Keratinocyte (primary cell): ENCODE measurements at regions not wholly inside any gene's neighbourhood (a gene's known extent, or its start where the extent isn't known, plus 50 kb on each side); places are given as distances from the start of the nearest gene placed in this dataset.

Source experiments
- DNase-seq: peaks from one replicate; pipeline ENCODE4 v3.0.0-alpha.2; 2011; ENCODE audit warnings: low read depth, missing footprints, low spot score
- FAIRE-seq: peaks from 2 replicates; lab custom pipeline; 2011; peaks lifted over from hg19 to GRCh38; lab: Jason Lieb, UNC
- H2AFZ ChIP-seq: 2 replicates; pipeline ENCODE4 v1.6.0; 2012; ENCODE audit warnings: low read length, control low read depth, inconsistent platforms; ENCODE audit not compliant: control insufficient read depth
- H3K27ac ChIP-seq: 2 replicates; pipeline ENCODE4 v1.5.1; 2011; ENCODE audit warnings: low read length; ENCODE audit not compliant: control insufficient read depth, insufficient read depth
- H3K27me3 ChIP-seq: 3 replicates; pipeline ENCODE4 v1.6.0; 2011; ENCODE audit warnings: low read length; ENCODE audit not compliant: control insufficient read depth, insufficient read depth; ENCODE audit errors: extremely low read depth
- H3K36me3 ChIP-seq, 2 experiments: 2 replicates in 1 of 2; 3 replicates in 1 of 2; pipeline ENCODE4 v1.5.1; 2011; ENCODE audit warnings: low read length in 2 of 2, mild to moderate bottlenecking in 1 of 2; ENCODE audit not compliant: control insufficient read depth in 2 of 2, insufficient read depth in 2 of 2; ENCODE audit errors: extremely low read depth in 1 of 2
- H3K4me1 ChIP-seq: 3 replicates; pipeline ENCODE4 v1.5.1; 2011; ENCODE audit warnings: low read length; ENCODE audit not compliant: control insufficient read depth, insufficient read depth; ENCODE audit errors: extremely low read depth
- H3K4me2 ChIP-seq: 3 replicates; pipeline ENCODE4 v1.6.0; 2011; ENCODE audit warnings: low read depth, low read length; ENCODE audit not compliant: control insufficient read depth, insufficient read depth; ENCODE audit errors: extremely low read depth
- H3K4me3 ChIP-seq, 3 experiments: fragments of 200-600 bp in 1 of 3; sonication (generic) in 1 of 3; 2 replicates in 2 of 3; 3 replicates in 1 of 3; pipeline ENCODE4 v1.5.1; 2011 to 2016; ENCODE audit warnings: low read length in 3 of 3, mild to moderate bottlenecking in 3 of 3, control low read depth in 2 of 3, inconsistent platforms in 1 of 3, low read depth in 1 of 3, mixed read lengths in 1 of 3, mixed run types in 1 of 3, moderate library complexity in 1 of 3; ENCODE audit not compliant: control insufficient read depth in 2 of 3, insufficient read depth in 2 of 3; ENCODE audit errors: extremely low read depth in 1 of 3
- H3K79me2 ChIP-seq: 2 replicates; pipeline ENCODE4 v1.6.0; 2012; ENCODE audit warnings: low read length; ENCODE audit not compliant: control insufficient read depth, insufficient read depth
- H3K9ac ChIP-seq: 3 replicates; pipeline ENCODE4 v1.6.0; 2011; ENCODE audit warnings: low read length; ENCODE audit not compliant: control insufficient read depth, insufficient read depth; ENCODE audit errors: extremely low read depth
- H3K9me1 ChIP-seq: 3 replicates; pipeline ENCODE4 v1.6.0; 2011; ENCODE audit warnings: low read length; ENCODE audit not compliant: control insufficient read depth, insufficient read depth; ENCODE audit errors: extremely low read depth
- H3K9me3 ChIP-seq: 2 replicates; pipeline ENCODE4 v1.5.1; 2012; ENCODE audit warnings: low read depth, low read length; ENCODE audit not compliant: control insufficient read depth
- H4K20me1 ChIP-seq: 3 replicates; pipeline ENCODE4 v1.6.0; 2011; ENCODE audit warnings: low read length; ENCODE audit not compliant: control insufficient read depth, insufficient read depth; ENCODE audit errors: extremely low read depth
- EZH2 ChIP-seq: IDR thresholded peaks from one replicate; pipeline ENCODE4 v1.6.1; 2012; ENCODE audit warnings: inconsistent platforms, mild to moderate bottlenecking, low read length, moderate library complexity
- dilution Hi-C: fragments of 300-500 bp; cut with MboI; formaldehyde crosslinking; loops from one replicate; pipeline ENCODE4 v1.7.0; 2020; ENCODE audit warnings: low sequenced_read_pairs; ENCODE audit not compliant: extremely low pct_ligation_motif_present
- TF ChIP-seq, protein P1 (sequence below), 3 experiments: IDR thresholded peaks in 1 of 3; conservative IDR thresholded peaks in 1 of 3; optimal IDR thresholded peaks in 1 of 3; 2 replicates in 2 of 3; 3 replicates in 1 of 3; pipeline versions ENCODE3 to v1.5.1; 2011; ENCODE audit warnings: low read length in 3 of 3, mild to moderate bottlenecking in 3 of 3, moderate library complexity in 2 of 3, control low read depth in 1 of 3, inconsistent platforms in 1 of 3; ENCODE audit not compliant: insufficient read depth in 2 of 3; ENCODE audit errors: extremely low read depth in 1 of 3

GRCh38 chr18:56299740-56300139 lies 338.7 kb downstream of the TXNL1 start:
- Histone ChIP-seq H3K27ac (no peak overlapping the region), H3K9ac (no peak overlapping the region), H3K4me1 (no peaks in the 10 kb centered on the region), H3K4me2 (no peak overlapping the region), H3K79me2 (no peaks in the 10 kb centered on the region), H3K9me3 (no peaks in the 10 kb centered on the region), H3K4me3 (no peak overlapping the region), H3K36me3 (no peaks in the 10 kb centered on the region), H4K20me1 (no peaks in the 10 kb centered on the region), H3K9me1 (no peaks in the 10 kb centered on the region), H3K27me3 (no peaks in the 10 kb centered on the region), H2AFZ (no peak overlapping the region)
- TF ChIP-seq, protein P1, sequence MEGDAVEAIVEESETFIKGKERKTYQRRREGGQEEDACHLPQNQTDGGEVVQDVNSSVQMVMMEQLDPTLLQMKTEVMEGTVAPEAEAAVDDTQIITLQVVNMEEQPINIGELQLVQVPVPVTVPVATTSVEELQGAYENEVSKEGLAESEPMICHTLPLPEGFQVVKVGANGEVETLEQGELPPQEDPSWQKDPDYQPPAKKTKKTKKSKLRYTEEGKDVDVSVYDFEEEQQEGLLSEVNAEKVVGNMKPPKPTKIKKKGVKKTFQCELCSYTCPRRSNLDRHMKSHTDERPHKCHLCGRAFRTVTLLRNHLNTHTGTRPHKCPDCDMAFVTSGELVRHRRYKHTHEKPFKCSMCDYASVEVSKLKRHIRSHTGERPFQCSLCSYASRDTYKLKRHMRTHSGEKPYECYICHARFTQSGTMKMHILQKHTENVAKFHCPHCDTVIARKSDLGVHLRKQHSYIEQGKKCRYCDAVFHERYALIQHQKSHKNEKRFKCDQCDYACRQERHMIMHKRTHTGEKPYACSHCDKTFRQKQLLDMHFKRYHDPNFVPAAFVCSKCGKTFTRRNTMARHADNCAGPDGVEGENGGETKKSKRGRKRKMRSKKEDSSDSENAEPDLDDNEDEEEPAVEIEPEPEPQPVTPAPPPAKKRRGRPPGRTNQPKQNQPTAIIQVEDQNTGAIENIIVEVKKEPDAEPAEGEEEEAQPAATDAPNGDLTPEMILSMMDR (optimal IDR thresholded peaks at IDR 0.05 in 1 of 3, IDR thresholded peaks at IDR 0.05 in 1 of 3, conservative IDR thresholded peaks at IDR 0.05 in 1 of 3; ENCODE audit: extremely low read depth in 1 of 3, insufficient read depth in 2 of 3, low read length in 3 of 3) = no peak
- no peak for TF ChIP-seq EZH2
- dilution Hi-C loops = no loop called here
- DNase-seq = no peak
- no peak for FAIRE-seq

GRCh38 chr18:56298935-56299334 lies 339.5 kb downstream of the TXNL1 start:
- DNase-seq (no peak), FAIRE-seq (no peak)
- Histone ChIP-seq H3K27ac (no peak overlapping the region), H3K4me1 (no peaks in the 10 kb centered on the region), H4K20me1 (no peaks in the 10 kb centered on the region), H3K9me3 (no peaks in the 10 kb centered on the region), H3K27me3 (no peaks in the 10 kb centered on the region), H3K79me2 (no peaks in the 10 kb centered on the region), H3K9ac (no peak overlapping the region), H3K36me3 (no peaks in the 10 kb centered on the region), H3K4me2 (no peak overlapping the region), H3K4me3 (no peak overlapping the region), H3K9me1 (no peaks in the 10 kb centered on the region), H2AFZ (no peak overlapping the region)
- no peak for TF ChIP-seq EZH2
- TF ChIP-seq, protein P1 (optimal IDR thresholded peaks at IDR 0.05 in 1 of 3, IDR thresholded peaks at IDR 0.05 in 1 of 3, conservative IDR thresholded peaks at IDR 0.05 in 1 of 3; ENCODE audit: extremely low read depth in 1 of 3, insufficient read depth in 2 of 3, low read length in 3 of 3) = peak in 1 of 3 experiments; percentile 37
- dilution Hi-C loops = no loop called here
